SU-DHL-6 (cell line): ENCODE measurements at regions not wholly inside any gene's neighbourhood (a gene's known extent, or its start where the extent isn't known, plus 50 kb on each side); places are given as distances from the start of the nearest gene placed in this dataset.

Experiments
- EZH2phosphoT487 ChIP-seq: fragments of 200-600 bp; sonication (generic), shearing (Covaris generic); conservative IDR thresholded peaks from 2 replicates; pipeline ENCODE4 v1.6.1; 2018; ENCODE audit warnings: mild to moderate bottlenecking, antibody characterized with exemption, low read length, moderate library complexity, mixed read lengths
- TF ChIP-seq, protein P1 (sequence below): fragments of 200-600 bp; sonication (generic); IDR thresholded peaks from one replicate; pipeline ENCODE4 v1.5.1; 2017; ENCODE audit warnings: antibody characterized with exemption, mild to moderate bottlenecking, low read length, moderate library complexity; ENCODE audit not compliant: insufficient read depth, poor library complexity, severe bottlenecking

DNA sequence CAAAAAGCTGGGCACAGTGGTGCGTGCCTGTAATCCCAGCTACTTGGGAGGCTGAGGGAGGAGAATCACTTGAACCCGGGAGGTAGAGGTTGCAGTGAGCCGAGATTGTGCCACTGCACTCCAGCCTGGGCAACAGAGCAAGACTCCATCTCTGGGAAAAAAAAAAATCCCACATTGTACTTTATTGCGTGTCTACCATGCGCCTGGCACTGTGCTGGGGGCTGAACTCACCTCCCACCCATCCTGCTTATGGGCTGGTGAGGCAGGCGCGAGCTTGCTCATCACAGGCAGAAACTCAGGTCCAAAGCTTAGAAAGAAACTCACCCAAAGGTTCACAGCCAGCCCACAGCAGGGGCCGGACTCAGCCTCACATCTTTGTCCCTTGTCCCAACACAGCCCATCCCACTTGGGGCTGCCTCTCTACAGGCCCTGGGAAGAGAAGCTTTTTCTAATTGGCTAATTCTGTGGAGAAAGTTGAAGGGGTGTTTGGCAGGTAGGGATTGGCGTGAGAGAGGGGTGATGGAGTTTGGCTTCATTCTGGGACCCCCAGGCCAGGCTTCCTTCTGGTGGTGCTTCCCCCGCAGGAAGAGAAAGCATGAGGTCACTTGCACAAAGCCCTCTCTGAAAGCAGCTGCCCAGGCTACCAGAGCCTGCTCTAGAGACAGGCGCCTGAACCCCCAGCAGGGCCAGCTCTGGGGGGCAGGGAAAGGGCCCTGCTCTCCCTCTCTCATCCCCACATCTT, 122.6 kb upstream of the SMAD3 start:
- TF ChIP-seq, protein P1, sequence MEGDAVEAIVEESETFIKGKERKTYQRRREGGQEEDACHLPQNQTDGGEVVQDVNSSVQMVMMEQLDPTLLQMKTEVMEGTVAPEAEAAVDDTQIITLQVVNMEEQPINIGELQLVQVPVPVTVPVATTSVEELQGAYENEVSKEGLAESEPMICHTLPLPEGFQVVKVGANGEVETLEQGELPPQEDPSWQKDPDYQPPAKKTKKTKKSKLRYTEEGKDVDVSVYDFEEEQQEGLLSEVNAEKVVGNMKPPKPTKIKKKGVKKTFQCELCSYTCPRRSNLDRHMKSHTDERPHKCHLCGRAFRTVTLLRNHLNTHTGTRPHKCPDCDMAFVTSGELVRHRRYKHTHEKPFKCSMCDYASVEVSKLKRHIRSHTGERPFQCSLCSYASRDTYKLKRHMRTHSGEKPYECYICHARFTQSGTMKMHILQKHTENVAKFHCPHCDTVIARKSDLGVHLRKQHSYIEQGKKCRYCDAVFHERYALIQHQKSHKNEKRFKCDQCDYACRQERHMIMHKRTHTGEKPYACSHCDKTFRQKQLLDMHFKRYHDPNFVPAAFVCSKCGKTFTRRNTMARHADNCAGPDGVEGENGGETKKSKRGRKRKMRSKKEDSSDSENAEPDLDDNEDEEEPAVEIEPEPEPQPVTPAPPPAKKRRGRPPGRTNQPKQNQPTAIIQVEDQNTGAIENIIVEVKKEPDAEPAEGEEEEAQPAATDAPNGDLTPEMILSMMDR, result no peak
- TF ChIP-seq EZH2phosphoT487, result no peak
